Breast epithelium (tissue), 3 donors: ENCODE measurements at regions not wholly inside any gene's neighbourhood (a gene's known extent, or its start where the extent isn't known, plus 50 kb on each side); places are given as distances from the start of the nearest gene placed in this dataset.

ENCODE experiments used
- CTCF ChIP-seq, 3 donors: fragments of 450-650 bp; IDR thresholded peaks; one replicate each; pipeline ENCODE4 v1.5.1; 2016 to 2017; ENCODE audit warnings: antibody characterized with exemption in 3 of 3, mild to moderate bottlenecking in 3 of 3, moderate library complexity in 3 of 3
- POLR2A ChIP-seq: fragments of 450-650 bp; IDR thresholded peaks from one replicate; pipeline ENCODE4 v1.6.1; 2016; ENCODE audit warnings: antibody characterized with exemption, mild to moderate bottlenecking, moderate library complexity

- TF ChIP-seq CTCF (IDR thresholded peaks at IDR 0.05) (no peak), POLR2A (no peak)
These were observed 294.8 kb downstream of the RND3 start for GRCh38 chr2:150192701-150193100.
